CD4-positive, alpha-beta T cell treated with Interleukin-12 subunit alpha and Interleukin-12 subunit beta, for 1 hour (primary cell): ENCODE measurements at regions not wholly inside any gene's neighbourhood (a gene's known extent, or its start where the extent isn't known, plus 50 kb on each side); places are given as distances from the start of the nearest gene placed in this dataset.

ENCODE experiments used
- DNase-seq: peaks from one replicate; pipeline ENCODE4 v3.0.0-alpha.2; 2020

DNA sequence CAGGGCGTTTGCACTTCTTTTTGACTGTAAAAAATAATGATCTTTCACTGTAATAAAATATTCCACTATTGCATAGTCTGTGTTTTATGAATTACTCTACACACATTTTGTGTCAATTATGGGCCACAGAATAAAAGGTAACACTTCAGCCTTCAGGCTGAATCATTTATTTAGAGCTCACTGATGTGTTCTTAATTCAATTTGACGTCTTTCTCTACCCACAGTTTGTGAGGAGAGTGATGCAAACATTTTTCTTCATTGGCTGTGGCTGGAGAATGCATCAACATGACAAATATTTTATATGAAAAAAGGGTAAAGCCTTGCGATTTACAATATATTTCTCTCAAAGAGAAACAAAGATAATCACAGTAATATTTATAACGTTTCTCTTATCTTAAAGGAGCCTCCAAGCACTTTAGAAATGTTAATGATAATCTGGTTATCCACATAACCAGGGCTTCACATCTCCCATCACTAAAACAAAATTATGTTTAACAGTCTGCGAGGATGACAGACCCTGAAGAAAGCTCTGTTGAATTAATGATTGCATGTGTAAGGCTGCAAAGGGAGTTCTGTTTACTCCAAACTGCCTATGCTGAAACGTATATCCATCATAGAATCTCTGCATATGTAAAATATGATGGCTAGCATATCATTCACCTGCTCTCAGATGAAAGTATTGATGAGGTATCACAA lies 951.3 kb downstream of the ZPLD1 start:
- DNase-seq: no peak

DNA sequence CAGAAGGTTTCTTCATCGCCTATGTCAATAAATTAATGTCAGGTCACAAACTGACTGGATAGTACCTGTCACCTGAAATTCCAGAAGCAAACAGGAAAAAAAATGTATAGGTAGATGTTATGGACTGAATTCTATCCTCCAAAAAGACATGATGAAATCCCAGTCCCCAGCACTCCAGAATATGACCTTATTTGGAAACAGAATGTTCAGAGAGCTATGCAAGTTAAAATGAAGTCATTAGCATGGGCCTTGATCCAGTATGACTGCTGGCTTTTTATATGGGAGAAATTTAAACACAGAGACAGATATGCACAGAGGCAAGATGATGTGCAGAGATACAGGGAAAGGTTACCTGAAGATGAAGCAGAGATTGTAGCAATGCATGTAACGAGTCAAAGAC lies 953.4 kb downstream of the ZPLD1 start:
- no peak for DNase-seq

DNA sequence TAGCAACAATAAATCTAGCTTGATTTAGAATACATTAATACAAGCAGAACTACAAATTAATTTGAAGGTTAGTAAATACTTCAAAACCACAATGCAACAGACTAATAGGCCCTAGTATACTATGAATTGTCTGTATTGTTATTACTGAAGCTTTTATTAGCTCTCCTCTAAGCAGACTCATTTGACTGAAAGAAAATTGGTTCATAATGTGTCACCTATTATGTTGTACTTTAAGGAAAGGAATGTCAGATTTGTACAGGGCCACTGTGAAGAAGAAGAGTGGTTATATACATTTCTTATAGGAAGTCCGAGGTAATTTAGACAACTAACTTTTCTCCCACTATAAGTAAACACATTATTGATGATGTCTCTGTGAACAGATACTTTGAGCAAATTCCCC lies 954.5 kb downstream of the ZPLD1 start:
- DNase-seq: no peak

- DNase-seq: no peak
Measured at GRCh38 chr3:103393395-103394186, 958.8 kb downstream of the ZPLD1 start.

DNA sequence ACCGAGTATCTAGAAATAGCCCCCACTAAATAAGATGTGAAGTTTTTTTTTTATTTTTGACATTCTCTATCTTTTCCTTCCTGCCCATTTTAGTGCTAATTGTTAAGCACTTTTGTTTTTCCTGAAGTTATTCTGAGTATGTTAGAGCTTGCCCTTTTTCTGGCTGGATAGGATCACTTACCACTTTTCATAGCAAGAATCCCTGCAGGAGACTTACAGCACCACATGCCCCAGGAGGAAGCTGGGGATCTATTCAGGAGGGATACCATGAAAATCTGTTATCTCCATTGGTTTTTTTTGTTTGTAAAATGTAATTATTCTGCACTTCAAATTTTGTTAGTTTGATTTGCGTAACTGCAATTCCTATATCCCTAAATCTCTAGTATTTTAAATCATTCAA lies 968.4 kb downstream of the ZPLD1 start:
- DNase-seq: no peak

- DNase-seq: no peak
Measured at GRCh38 chr3:103406320-103406850, 971.6 kb downstream of the ZPLD1 start.

DNA sequence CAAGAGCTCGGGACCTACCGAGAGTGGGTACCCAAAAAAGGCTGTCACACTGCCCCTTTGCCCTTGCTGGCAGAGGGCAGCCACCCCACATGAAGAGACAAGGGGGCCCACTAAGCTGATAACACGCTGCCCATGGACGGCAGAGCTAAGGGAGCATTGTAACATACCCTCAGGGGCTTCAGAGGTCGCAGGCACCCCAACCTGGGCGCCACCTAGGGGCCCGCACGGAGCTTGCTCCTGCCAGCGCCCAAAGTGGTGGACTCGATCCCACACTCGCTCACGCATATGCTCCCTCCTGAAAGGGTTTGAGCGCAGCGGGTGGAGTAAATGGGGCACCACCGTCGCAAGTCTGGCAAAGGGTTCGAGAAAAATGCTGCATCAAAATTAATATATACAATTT lies 975.4 kb downstream of the ZPLD1 start:
- DNase-seq: no peak

GRCh38 chr3:103421460-103421859 lies 986.6 kb downstream of the ZPLD1 start:
- no peak for DNase-seq

- no peak for DNase-seq
Measured at GRCh38 chr3:103437883-103438282, 1003.1 kb downstream of the ZPLD1 start.

GRCh38 chr3:103440539-103441203 lies 1005.9 kb downstream of the ZPLD1 start:
- DNase-seq: no peak

DNA sequence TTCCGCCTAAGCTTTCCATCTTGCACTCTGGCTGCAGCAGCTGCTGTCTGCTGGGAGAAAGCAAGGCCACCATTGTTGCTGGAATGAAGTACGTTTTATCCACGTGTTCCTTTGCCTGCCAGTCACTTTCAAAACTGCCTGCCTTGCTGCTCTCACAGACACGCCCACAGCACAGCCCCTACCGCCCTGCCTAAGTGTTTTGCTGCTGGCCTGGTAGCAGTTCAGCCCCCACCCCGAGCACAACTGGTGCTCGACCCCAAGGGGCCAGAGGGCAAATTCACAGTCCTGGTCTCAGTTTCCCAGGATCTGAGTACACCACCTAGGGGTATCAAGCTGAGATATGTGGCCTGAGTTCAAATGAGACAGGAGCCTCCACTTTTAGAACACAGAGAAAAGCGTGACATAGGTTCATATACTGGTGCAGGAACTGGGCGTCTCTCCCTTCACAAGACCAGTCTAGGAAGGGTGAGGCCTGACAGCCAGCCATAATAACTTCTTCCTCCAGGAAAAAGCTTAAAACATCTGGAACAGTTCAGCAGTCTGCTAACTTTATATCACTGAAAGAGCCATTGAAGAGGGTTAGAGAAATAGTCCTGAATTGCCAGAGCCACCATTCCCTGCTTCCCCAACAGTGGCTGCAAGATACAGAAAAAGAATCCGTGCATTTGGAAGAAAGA lies 1012.3 kb downstream of the ZPLD1 start:
- DNase-seq: no peak

- DNase-seq: no peak
Measured at GRCh38 chr3:103453152-103453551, 1018.3 kb downstream of the ZPLD1 start.

- DNase-seq: no peak
Measured at GRCh38 chr3:103459815-103460214, 1025.0 kb downstream of the ZPLD1 start.

GRCh38 chr3:103470498-103470897 lies 1035.7 kb downstream of the ZPLD1 start:
- DNase-seq: no peak

- no peak for DNase-seq
Measured at GRCh38 chr3:103494011-103494410, 1059.2 kb downstream of the ZPLD1 start.

DNA sequence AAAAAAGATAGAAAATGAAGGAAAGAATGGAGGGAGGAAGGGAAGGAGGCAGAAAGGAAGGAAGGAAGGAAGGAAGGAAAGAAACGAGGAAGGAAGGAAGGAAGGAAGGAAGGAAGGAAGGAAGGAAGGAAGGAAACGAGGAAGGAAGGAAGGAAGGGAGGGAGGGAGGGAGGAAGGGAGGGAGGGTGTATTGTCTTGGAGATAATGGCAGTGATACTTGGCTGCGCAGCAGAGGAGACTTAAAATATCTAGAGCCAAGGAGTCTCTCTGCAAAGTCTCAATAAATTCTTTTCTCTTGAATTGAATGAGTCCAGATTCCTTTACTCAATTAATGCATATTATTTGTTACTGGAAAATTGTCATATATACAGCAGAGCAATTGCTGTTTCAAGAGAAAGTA lies 1059.7 kb downstream of the ZPLD1 start:
- no peak for DNase-seq

GRCh38 chr3:103495186-103495585 lies 1060.4 kb downstream of the ZPLD1 start:
- no peak for DNase-seq

DNA sequence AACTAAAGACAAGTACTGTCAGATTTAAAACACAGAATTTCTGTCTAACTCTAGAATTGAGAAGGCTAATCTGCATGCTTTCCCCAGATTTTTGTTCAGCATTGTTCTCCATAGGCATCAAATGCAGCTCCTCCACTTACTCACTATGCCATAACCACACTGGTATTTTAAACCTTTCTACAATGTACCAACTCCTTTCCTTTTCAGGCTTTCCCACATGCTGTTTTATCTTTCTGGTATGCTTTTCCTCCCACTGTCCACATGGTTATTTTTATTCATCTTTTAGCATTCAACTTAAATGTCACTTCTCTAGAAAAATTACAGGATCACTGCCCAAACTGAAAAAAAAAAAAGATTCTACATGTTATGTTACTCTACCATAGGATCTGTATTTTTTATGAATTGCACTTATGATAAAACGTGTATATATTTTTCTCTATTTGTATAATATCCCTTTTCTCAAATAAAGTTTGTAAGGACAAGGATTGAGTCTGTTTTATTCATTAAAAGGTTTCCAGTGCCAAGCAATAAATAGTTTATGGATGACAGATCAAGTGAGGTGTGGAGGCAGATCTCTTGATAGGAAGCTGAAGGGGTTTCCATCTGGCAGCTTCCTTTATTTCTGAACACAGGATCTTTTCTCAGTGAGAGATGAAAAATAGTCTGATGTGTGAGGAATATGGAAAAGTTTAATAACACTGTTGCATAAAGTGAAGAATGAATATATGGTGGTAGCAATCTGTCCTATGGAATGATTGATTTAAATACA lies 1064.5 kb downstream of the ZPLD1 start:
- DNase-seq: no peak

DNA sequence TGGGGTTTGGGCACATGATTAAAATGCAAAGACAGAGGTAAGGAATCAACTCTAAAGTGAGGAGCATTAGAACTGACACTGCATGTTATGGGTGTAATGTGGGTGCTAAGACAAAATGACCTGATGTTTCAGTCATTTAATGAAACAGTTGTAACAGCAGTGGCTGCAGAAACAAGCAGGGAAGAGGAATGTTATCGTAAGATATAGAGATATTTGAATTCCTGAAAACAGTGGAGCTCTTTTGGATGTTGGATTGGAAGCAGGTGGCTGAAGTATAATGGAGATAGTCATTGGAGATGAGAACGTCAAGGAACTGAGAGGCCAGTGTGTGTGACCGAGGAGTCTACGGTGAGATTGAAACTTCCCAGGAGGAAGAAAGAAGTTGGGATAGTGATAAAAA lies 1065.2 kb downstream of the ZPLD1 start:
- no peak for DNase-seq

DNA sequence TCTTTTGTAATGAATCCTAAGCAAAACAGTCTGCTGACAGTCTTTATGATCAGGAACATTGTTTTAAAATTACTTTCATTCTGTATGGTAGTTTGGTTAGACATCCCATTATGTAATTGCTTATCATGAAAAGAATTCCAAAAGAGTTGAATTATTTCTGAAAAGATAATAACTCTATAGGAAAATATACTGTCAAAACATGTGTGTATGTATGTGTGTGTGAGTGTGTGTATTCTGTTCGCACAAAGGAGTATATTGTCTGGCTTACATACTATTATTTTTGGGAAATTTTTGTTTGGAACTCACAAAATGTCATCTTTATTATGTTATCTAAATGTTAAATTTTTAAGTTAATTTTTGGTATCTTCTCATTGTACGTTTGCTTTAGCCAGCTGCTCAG lies 1075.9 kb downstream of the ZPLD1 start:
- DNase-seq: no peak

DNA sequence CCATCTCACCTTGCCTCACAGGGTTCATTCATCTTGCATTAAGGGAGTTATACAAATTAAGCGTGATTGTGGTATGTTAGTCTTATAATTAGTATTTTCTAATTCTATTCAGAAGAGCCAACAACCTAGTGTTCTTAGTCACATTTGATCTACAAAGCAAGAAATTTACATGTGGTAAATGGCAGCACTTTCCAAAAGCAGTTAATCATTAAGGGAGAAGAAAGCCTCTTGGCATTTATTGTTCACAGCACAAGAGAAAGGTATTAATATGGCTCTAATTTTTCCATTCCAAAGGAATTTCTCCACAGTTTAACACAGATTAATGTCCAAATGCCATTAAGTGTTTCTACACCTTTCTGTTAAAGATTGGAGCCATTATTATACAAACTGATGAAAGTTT lies 1077.1 kb downstream of the ZPLD1 start:
- DNase-seq: no peak

DNA sequence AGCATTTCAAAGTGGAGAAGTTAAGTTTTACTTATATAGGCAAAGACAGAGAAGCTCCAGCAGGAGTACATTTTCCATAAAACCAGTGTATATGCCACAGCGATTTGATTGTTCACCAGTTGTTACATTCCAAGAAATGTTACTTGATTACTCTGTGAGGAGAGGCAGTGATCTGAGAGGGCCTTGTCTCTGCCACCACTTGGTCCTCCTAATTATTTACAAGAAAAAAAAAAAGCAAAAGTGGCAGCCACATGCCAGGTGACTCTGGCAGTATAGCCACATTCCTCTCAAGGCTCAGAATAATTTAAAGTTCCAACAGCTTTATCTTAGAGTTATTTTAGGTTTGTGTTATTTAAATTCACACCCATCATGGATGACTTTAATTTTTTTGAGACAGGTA lies 1077.8 kb downstream of the ZPLD1 start:
- no peak for DNase-seq
